Adrenal gland (tissue), 9 donors: ENCODE measurements at regions not wholly inside any gene's neighbourhood (a gene's known extent, or its start where the extent isn't known, plus 50 kb on each side); places are given as distances from the start of the nearest gene placed in this dataset.

Experiments used
- DNase-seq, 7 donors: peaks; one replicate each; pipeline ENCODE4 v3.0.0-alpha.2; 2019 to 2020
- H3K27ac ChIP-seq, 5 donors: fragments of 200-600 bp; sonication (generic) in 4 of 5; 1 replicate in 3 of 5; 2 replicates in 2 of 5; pipeline versions ENCODE4 v1.5.1 to v1.8.0; 2016 to 2020; ENCODE audit warnings: mild to moderate bottlenecking in 1 of 5
- H3K27me3 ChIP-seq: fragments of 200-600 bp; 2 replicates; pipeline ENCODE4 v1.8.0; 2021
- H3K36me3 ChIP-seq, 2 donors: fragments of 200-600 bp; replicated peaks in 1 of 2; 1 replicate in 1 of 2; 2 replicates in 1 of 2; pipeline versions ENCODE4 v1.5.1 to v1.8.0; 2018 to 2022
- H3K4me1 ChIP-seq, 2 donors: fragments of 200-600 bp; replicated peaks in 1 of 2; 1 replicate in 1 of 2; 2 replicates in 1 of 2; pipeline versions ENCODE4 v1.5.1 to v1.8.0; 2018 to 2021
- H3K4me3 ChIP-seq, 4 donors: fragments of 200-600 bp; sonication (generic) in 3 of 4; one replicate each; pipeline ENCODE4 v1.5.1; 2016 to 2018
- H3K9me3 ChIP-seq, 3 donors: fragments of 200-600 bp; sonication (generic) in 1 of 3; replicated peaks in 1 of 3; 1 replicate in 2 of 3; 2 replicates in 1 of 3; pipeline versions ENCODE4 v1.5.1 to v1.8.0; 2016 to 2021
- CTCF ChIP-seq, 6 experiments: fragments of 450-650 bp in 4 of 6; fragments of 200-600 bp in 2 of 6; sonication (generic) in 1 of 6; IDR thresholded peaks; 1 replicate in 5 of 6; 2 replicates in 1 of 6; pipeline versions ENCODE4 v1.5.1 to v1.8.0; 2016 to 2021; ENCODE audit warnings: antibody characterized with exemption in 6 of 6, mild to moderate bottlenecking in 2 of 6, moderate library complexity in 1 of 6
- POLR2A ChIP-seq, 2 donors: fragments of 450-650 bp; IDR thresholded peaks; one replicate each; pipeline ENCODE4 v1.6.1; 2017; ENCODE audit warnings: antibody characterized with exemption in 2 of 2, mild to moderate bottlenecking in 2 of 2, moderate library complexity in 1 of 2
- WGBS, 4 donors: extraction: QIAGEN DNeasy Blood & Tissue Kit in 2 of 4; methylation state at CpG; one replicate each; pipeline versions ENCODE4 v1.1.5 to v1.1.7; 2013 to 2017; 5-methylcytosine and 5-hydroxymethylcytosine counted together
- intact Hi-C, 2 donors: fragments of 100-400 bp; cut with DNase I; formaldehyde crosslinking; loops; one replicate each; pipeline versions ENCODE4 v1.14.1 to v1.15.0; 2022 to 2023
- donor health status: healthy with polysubstance abuse.
- donor health status: Bipolar disorder and iron deficiency.
- donor health status: DM: yes; HTN: yes; CAD: no.
- donor health status: DM: no; HTN: no; CAD: no.
- donor health status: DM: no; HTN: no; CAD: no.

- Histone ChIP-seq H3K9me3 (no peaks in the 10 kb centered on the region), H3K36me3 (no peaks in the 10 kb centered on the region), H3K4me3 (no peak overlapping the region), H3K27ac (no peak overlapping the region), H3K4me1 (no peaks in the 10 kb centered on the region), H3K27me3 (no peaks in the 10 kb centered on the region)
- intact Hi-C loops: no loop called here
- WGBS, 4 donors: 68 to 86% (median 82%) methylated on average over 7 to 10 of the region's 10 CpGs
- TF ChIP-seq CTCF (IDR thresholded peaks at IDR 0.05): no peak
- TF ChIP-seq POLR2A (IDR thresholded peaks at IDR 0.05): no peak
- no peak for DNase-seq
Observed at GRCh38 chrX:26071618-26072017, 66.5 kb upstream of the MAGEB18 start.

DNA sequence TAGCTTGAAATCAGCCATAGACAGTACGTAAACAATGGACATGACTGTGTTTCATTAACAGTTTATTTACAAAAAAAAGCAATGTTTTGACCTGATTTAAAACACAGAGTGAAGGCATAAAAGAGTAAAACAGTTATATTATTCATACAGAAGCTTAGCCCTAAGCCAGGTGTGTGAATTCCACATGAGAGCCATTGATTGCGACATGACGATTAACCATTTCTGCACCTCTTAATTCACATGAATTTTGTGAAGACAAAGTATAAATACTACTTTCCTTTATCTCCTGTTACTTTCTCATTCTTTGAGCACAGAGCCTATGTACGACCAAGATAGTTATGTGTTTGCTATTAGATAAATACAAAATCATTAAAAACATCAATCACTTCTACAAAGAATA lies 55.0 kb upstream of the MAGEB18 start:
- Histone ChIP-seq H3K27me3 (no peaks in the 10 kb centered on the region), H3K9me3 (no peaks in the 10 kb centered on the region), H3K4me3 (no peak overlapping the region), H3K4me1 (no peaks in the 10 kb centered on the region), H3K27ac (no peak overlapping the region), H3K36me3 (no peaks in the 10 kb centered on the region)
- TF ChIP-seq CTCF (IDR thresholded peaks at IDR 0.05) (no peak), POLR2A (IDR thresholded peaks at IDR 0.05) (no peak)
- WGBS, 4 donors: 79 to 89% (median 87%) methylated on average over 4 of the region's 4 CpGs
- intact Hi-C loops: no loop called here
- no peak for DNase-seq
